ENCODE measurements at regions not wholly inside any gene's neighbourhood (a gene's known extent, or its start where the extent isn't known, plus 50 kb on each side); places are given as distances from the start of the nearest gene placed in this dataset.

- POLR2A ChIA-PET, result no interaction called here
- Histone ChIP-seq H3K9ac (replicated peaks; ENCODE audit: extremely low read depth, insufficient read depth, low read length) (no peak overlapping the region), H3K9me1 (replicated peaks; ENCODE audit: control insufficient read depth, extremely low read depth, insufficient read depth, low read length) (no peaks in the 10 kb centered on the region), H3K4me2 (ENCODE audit: insufficient read depth, low read length) (no peak overlapping the region), H3K27ac (ENCODE audit: insufficient read depth, low read depth, low read length) (peak overlapping the region; percentile 44), H3K27me3 (ENCODE audit: control insufficient read depth in 2 of 2, insufficient read depth in 2 of 2, low read length in 2 of 2) (no peaks in the 10 kb centered on the region), H2AFZ (ENCODE audit: low read depth, low read length) (no peak overlapping the region), H3K4me3 (replicated peaks in 1 of 3; ENCODE audit: insufficient read depth in 1 of 3, low read depth in 1 of 3, low read length in 3 of 3) (no peak overlapping the region), H3K9me3 (replicated peaks; ENCODE audit: control insufficient read depth, insufficient read depth, low read length) (no peaks in the 10 kb centered on the region), H4K20me1 (replicated peaks; ENCODE audit: control insufficient read depth, extremely low read depth, insufficient read depth, low read length) (no peaks in the 10 kb centered on the region), H3K79me2 (ENCODE audit: control insufficient read depth, insufficient read depth, low read length) (no peaks in the 10 kb centered on the region), H3K36me3 (ENCODE audit: control insufficient read depth in 2 of 2, extremely low read depth in 1 of 2, insufficient read depth in 2 of 2, low read length in 2 of 2) (no peaks in the 10 kb centered on the region), H3K4me1 (ENCODE audit: control insufficient read depth, extremely low read depth, insufficient read depth, low read length) (peaks cover 48% of the 10 kb centered on the region)
- DNase-seq (ENCODE audit: low read depth, low spot score), result peak; percentile 50
- FAIRE-seq, result no peak
- TF ChIP-seq GATA2 (IDR thresholded peaks at IDR 0.05; ENCODE audit: insufficient read depth, insufficient read length, low read depth, low read length) (peak; percentile 45), EZH2 (IDR thresholded peaks at IDR 0.05; ENCODE audit: borderline replicate concordance, low read depth, low read length, severe bottlenecking) (no peak), CTCF (IDR thresholded peaks at IDR 0.05; ENCODE audit: extremely low read depth in 1 of 2, insufficient read depth in 1 of 2, low read depth in 1 of 2, low read length in 2 of 2) (no peak), MAX (IDR thresholded peaks at IDR 0.05; ENCODE audit: insufficient read depth, insufficient read length) (no peak), POLR2A (IDR thresholded peaks at IDR 0.05; ENCODE audit: low read depth, low read length) (no peak), MYC (IDR thresholded peaks at IDR 0.05; ENCODE audit: low read depth, low read length) (no peak)
- intact Hi-C loops (cut with micrococcal nuclease) (no loop called here), dilution Hi-C loops (cut with MboI; ENCODE audit: extremely low pct_ligation_motif_present, low sequenced_read_pairs) (loop anchor here (25.0 kb wide), 1 partner anchor 342 kb away; no protein-coding TSS in a partner anchor)
- no TSS peak for BruUV-seq (replicated peaks)
- CTCF ChIA-PET, result interaction anchor here (0.8 to 1.4 kb wide), 3 partner anchors 14 to 343 kb away, joined by 3 to 5 read pairs (median 4); no protein-coding TSS in a partner anchor
Measured at GRCh38 chr16:77579351-77579891, 142.9 kb upstream of the NUDT7 start.

Data from endothelial cell of umbilical vein (primary cell).